Uterus (tissue), 3 donors: ENCODE measurements at regions not wholly inside any gene's neighbourhood (a gene's known extent, or its start where the extent isn't known, plus 50 kb on each side); places are given as distances from the start of the nearest gene placed in this dataset.

Experiments used
- DNase-seq, 2 donors: peaks; one replicate each; pipeline ENCODE4 v3.0.0-alpha.2; 2019 to 2020
- H3K27ac ChIP-seq, 2 donors: fragments of 200-600 bp; sonication (generic); 1 replicate in 1 of 2; 2 replicates in 1 of 2; pipeline ENCODE4 v1.5.1; 2016 to 2018
- H3K27me3 ChIP-seq, 2 donors: fragments of 200-600 bp; sonication (generic); one replicate each; pipeline ENCODE4 v1.5.1; 2018 to 2019; ENCODE audit warnings: control low read depth in 1 of 2
- H3K36me3 ChIP-seq, 2 donors: fragments of 200-600 bp; sonication (generic); one replicate each; pipeline ENCODE4 v1.5.1; 2019; ENCODE audit warnings: control low read depth in 1 of 2
- H3K4me1 ChIP-seq, 2 donors: fragments of 200-600 bp; sonication (generic); one replicate each; pipeline ENCODE4 v1.5.1; 2018 to 2019; ENCODE audit warnings: control low read depth in 1 of 2
- H3K4me3 ChIP-seq, 2 donors: fragments of 200-600 bp; sonication (generic); 1 replicate in 1 of 2; 2 replicates in 1 of 2; pipeline ENCODE4 v1.5.1; 2018 to 2019; ENCODE audit warnings: mild to moderate bottlenecking in 1 of 2
- H3K9me3 ChIP-seq, 2 donors: fragments of 200-600 bp; sonication (generic); one replicate each; pipeline ENCODE4 v1.5.1; 2019; ENCODE audit warnings: control low read depth in 1 of 2
- CTCF ChIP-seq, 4 experiments: fragments of 200-600 bp in 2 of 4; fragments of 450-650 bp in 2 of 4; sonication (generic) in 2 of 4; IDR thresholded peaks; one replicate each; pipeline ENCODE4 v1.5.1; 2016 to 2019; ENCODE audit warnings: antibody characterized with exemption in 4 of 4, mild to moderate bottlenecking in 2 of 4, moderate library complexity in 1 of 4
- POLR2A ChIP-seq, 2 donors: fragments of 450-650 bp; IDR thresholded peaks; one replicate each; pipeline ENCODE4 v1.6.1; 2016; ENCODE audit warnings: antibody characterized with exemption in 2 of 2, mild to moderate bottlenecking in 1 of 2, moderate library complexity in 1 of 2
- intact Hi-C: fragments of 100-400 bp; cut with DNase I; formaldehyde crosslinking; loops from one replicate; pipeline ENCODE4 v1.15.1; 2023; ENCODE audit warnings: low total_unique reads
- donor health status: DM: yes; HTN: yes; CAD: no.

- Histone ChIP-seq H3K27me3 (no peaks in the 10 kb centered on the region), H3K9me3 (no peaks in the 10 kb centered on the region), H3K4me3 (no peak overlapping the region), H3K4me1 (no peaks in the 10 kb centered on the region), H3K27ac (no peak overlapping the region), H3K36me3 (no peaks in the 10 kb centered on the region)
- intact Hi-C loops, result no loop called here
- TF ChIP-seq POLR2A (IDR thresholded peaks at IDR 0.05), result no peak
- TF ChIP-seq CTCF (IDR thresholded peaks at IDR 0.05), result no peak
- DNase-seq, result peak in 1 of 2 donors; percentile 15
Observed at GRCh38 chr5:175059687-175060211, 335.4 kb downstream of the MSX2 start.

- H3K27me3 ChIP-seq, result no peaks in the 10 kb centered on the region
- no peak overlapping the region for H3K27ac ChIP-seq
- H3K36me3 ChIP-seq, result no peaks in the 10 kb centered on the region
- no peaks in the 10 kb centered on the region for H3K4me1 ChIP-seq
- TF ChIP-seq CTCF (IDR thresholded peaks at IDR 0.05), result no peak
- no peak for TF ChIP-seq POLR2A (IDR thresholded peaks at IDR 0.05)
- intact Hi-C loops, result no loop called here
- no peaks in the 10 kb centered on the region for H3K9me3 ChIP-seq
- DNase-seq, result no peak
- no peak overlapping the region for H3K4me3 ChIP-seq
Observed at GRCh38 chr5:175056831-175057230, 332.4 kb downstream of the MSX2 start.

GRCh38 chr5:175054243-175054642, 329.9 kb downstream of the MSX2 start:
- intact Hi-C loops, result no loop called here

GRCh38 chr5:175052351-175052750, 328.0 kb downstream of the MSX2 start:
- no peak overlapping the region for H3K27ac ChIP-seq
- H3K27me3 ChIP-seq, result no peaks in the 10 kb centered on the region
- no peak overlapping the region for H3K4me3 ChIP-seq
- intact Hi-C loops, result no loop called here
- DNase-seq, result no peak
- no peak for TF ChIP-seq POLR2A (IDR thresholded peaks at IDR 0.05)
- TF ChIP-seq CTCF (IDR thresholded peaks at IDR 0.05), result no peak
- H3K9me3 ChIP-seq, result no peaks in the 10 kb centered on the region
- H3K36me3 ChIP-seq, result no peaks in the 10 kb centered on the region
- no peaks in the 10 kb centered on the region for H3K4me1 ChIP-seq

More at GRCh38 chr5:175054243-175054642, 329.9 kb downstream of the MSX2 start:
- H3K27ac ChIP-seq, result no peak overlapping the region
- H3K4me1 ChIP-seq, result no peaks in the 10 kb centered on the region
- H3K9me3 ChIP-seq, result no peaks in the 10 kb centered on the region
- no peaks in the 10 kb centered on the region for H3K27me3 ChIP-seq
- H3K36me3 ChIP-seq, result no peaks in the 10 kb centered on the region
- no peak overlapping the region for H3K4me3 ChIP-seq
- TF ChIP-seq CTCF (IDR thresholded peaks at IDR 0.05) (no peak), POLR2A (IDR thresholded peaks at IDR 0.05) (no peak)
- no peak for DNase-seq

- H3K36me3 ChIP-seq, result no peaks in the 10 kb centered on the region
- H3K9me3 ChIP-seq, result no peaks in the 10 kb centered on the region
- intact Hi-C loops, result no loop called here
- H3K27ac ChIP-seq, result no peak overlapping the region
- no peak for DNase-seq
- H3K4me3 ChIP-seq, result no peak overlapping the region
- no peaks in the 10 kb centered on the region for H3K27me3 ChIP-seq
- TF ChIP-seq CTCF (IDR thresholded peaks at IDR 0.05), result no peak
- TF ChIP-seq POLR2A (IDR thresholded peaks at IDR 0.05), result no peak
- no peaks in the 10 kb centered on the region for H3K4me1 ChIP-seq
Observed at GRCh38 chr5:175047048-175047447, 322.7 kb downstream of the MSX2 start.
